DMS 273 (cell line): ENCODE measurements at regions not wholly inside any gene's neighbourhood (a gene's known extent, or its start where the extent isn't known, plus 50 kb on each side); places are given as distances from the start of the nearest gene placed in this dataset.

Experiments
- DNase-seq: peaks from one replicate; lab custom pipeline; 2025; ENCODE audit not compliant: unreplicated experiment; lab: John Stamatoyannopoulos, UW

GRCh38 chr17:79680318-79680695 is 50.4 kb upstream of the ENPP7 start:
- peak; percentile 52 for DNase-seq

- no peak for DNase-seq
Observed at GRCh38 chr17:79679631-79680317, 51.0 kb upstream of the ENPP7 start.

- DNase-seq: peak; percentile 71
Observed at GRCh38 chr17:79678736-79679255, 51.9 kb upstream of the ENPP7 start.

- peak; percentile 77 for DNase-seq
Observed at GRCh38 chr17:79678091-79678735, 52.5 kb upstream of the ENPP7 start.

- DNase-seq: no peak
Observed at GRCh38 chr17:79677646-79678045, 53.1 kb upstream of the ENPP7 start.

GRCh38 chr17:79676796-79677195 is 53.9 kb upstream of the ENPP7 start:
- DNase-seq: no peak

- DNase-seq: no peak
Observed at GRCh38 chr17:79675413-79675725, 55.4 kb upstream of the ENPP7 start.

- DNase-seq: no peak
Observed at GRCh38 chr17:79674506-79675412, 56.0 kb upstream of the ENPP7 start.

- no peak for DNase-seq
Observed at GRCh38 chr17:79673517-79673916, 57.2 kb upstream of the ENPP7 start.

- no peak for DNase-seq
Observed at GRCh38 chr17:79672496-79672895, 58.2 kb upstream of the ENPP7 start.

- peak; percentile 88 for DNase-seq
Observed at GRCh38 chr17:79671085-79671694, 59.6 kb upstream of the ENPP7 start.

GRCh38 chr17:79670537-79671084 is 59.8 kb upstream of the RBFOX3 start:
- peak; percentile 91 for DNase-seq

- peak; percentile 64 for DNase-seq
Observed at GRCh38 chr17:79669861-79670260, 59.0 kb upstream of the RBFOX3 start.

- DNase-seq: peak; percentile 89
Observed at GRCh38 chr17:79668344-79669250, 57.7 kb upstream of the RBFOX3 start.

- peak; percentile 82 for DNase-seq
Observed at GRCh38 chr17:79667746-79668145, 56.9 kb upstream of the RBFOX3 start.

GRCh38 chr17:79667121-79667715 is 56.4 kb upstream of the RBFOX3 start:
- DNase-seq: peak; percentile 78

- DNase-seq: no peak
Observed at GRCh38 chr17:79666111-79666510, 55.3 kb upstream of the RBFOX3 start.

GRCh38 chr17:79664930-79665737 is 54.3 kb upstream of the RBFOX3 start:
- peak; percentile 94 for DNase-seq
